ENCODE measurements at regions not wholly inside any gene's neighbourhood (a gene's known extent, or its start where the extent isn't known, plus 50 kb on each side); places are given as distances from the start of the nearest gene placed in this dataset.

GRCh38 chr10:113427811-113428558 is 124.9 kb upstream of the HABP2 start:
- Histone ChIP-seq H3K9me3 (no peaks in the 10 kb centered on the region), H3K4me3 (no peak overlapping the region), H3K4me1 (peaks cover 0 to 10% (median 0%) of the 10 kb centered on the region in 4 donors), H3K27me3 (peaks cover 18% of the 10 kb centered on the region), H3K27ac (no peak overlapping the region), H3K36me3 (no peaks in the 10 kb centered on the region)
- intact Hi-C loops (cut with DNase I; ENCODE audit: low total_unique reads) = no loop called here
- 82 to 93% methylated on average over 2 to 5 of the region's 5 CpGs for WGBS, 2 donors (ENCODE audit: low coverage in 1 of 2)
- TF ChIP-seq EP300 (IDR thresholded peaks at IDR 0.05; ENCODE audit: low read depth) (no peak), POLR2A (IDR thresholded peaks at IDR 0.05) (no peak), CTCF (IDR thresholded peaks at IDR 0.05) (no peak), POLR2AphosphoS5 (IDR thresholded peaks at IDR 0.05) (no peak)
- in situ Hi-C loops (cut with MboI; ENCODE audit: low pct_ligation_motif_present in 1 of 4, low pct_unique_long_range_greater_than_20kb in 1 of 4, low sequenced_read_pairs in 3 of 4) = no loop called here
- DNase-seq = no peak

GRCh38 chr10:113430634-113431397 is 122.0 kb upstream of the HABP2 start:
- no peak for DNase-seq
- in situ Hi-C loops (cut with MboI; ENCODE audit: low pct_ligation_motif_present in 1 of 4, low pct_unique_long_range_greater_than_20kb in 1 of 4, low sequenced_read_pairs in 3 of 4) = no loop called here
- Histone ChIP-seq H3K36me3 (no peaks in the 10 kb centered on the region), H3K27me3 (no peaks in the 10 kb centered on the region), H3K27ac (no peak overlapping the region), H3K9me3 (no peaks in the 10 kb centered on the region), H3K4me3 (no peak overlapping the region), H3K4me1 (no peaks in the 10 kb centered on the region)
- no peak for TF ChIP-seq EP300 (IDR thresholded peaks at IDR 0.05; ENCODE audit: low read depth)
- TF ChIP-seq POLR2A (IDR thresholded peaks at IDR 0.05) = no peak
- TF ChIP-seq CTCF (IDR thresholded peaks at IDR 0.05) = no peak
- no peak for TF ChIP-seq POLR2AphosphoS5 (IDR thresholded peaks at IDR 0.05)
- 33 to 87% methylated on average over 1 to 6 of the region's 6 CpGs for WGBS, 2 donors (ENCODE audit: low coverage in 1 of 2)
- intact Hi-C loops (cut with DNase I; ENCODE audit: low total_unique reads) = no loop called here

GRCh38 chr10:113431398-113432160 is 121.3 kb upstream of the HABP2 start:
- Histone ChIP-seq H3K27me3 (no peaks in the 10 kb centered on the region), H3K36me3 (no peaks in the 10 kb centered on the region), H3K4me3 (no peak overlapping the region), H3K27ac (no peak overlapping the region), H3K9me3 (no peaks in the 10 kb centered on the region), H3K4me1 (no peaks in the 10 kb centered on the region)
- intact Hi-C loops (cut with DNase I; ENCODE audit: low total_unique reads) = no loop called here
- in situ Hi-C loops (cut with MboI; ENCODE audit: low pct_ligation_motif_present in 1 of 4, low pct_unique_long_range_greater_than_20kb in 1 of 4, low sequenced_read_pairs in 3 of 4) = no loop called here
- no peak for TF ChIP-seq POLR2A (IDR thresholded peaks at IDR 0.05)
- TF ChIP-seq EP300 (IDR thresholded peaks at IDR 0.05; ENCODE audit: low read depth) = no peak
- no peak for TF ChIP-seq CTCF (IDR thresholded peaks at IDR 0.05)
- DNase-seq = no peak
- WGBS, 2 donors (ENCODE audit: low coverage in 1 of 2) = 79 to 80% methylated on average over 4 to 16 of the region's 16 CpGs

GRCh38 chr10:113433711-113434110 is 119.1 kb upstream of the HABP2 start:
- no peaks in the 10 kb centered on the region for H3K9me3 ChIP-seq
- TF ChIP-seq EP300 (IDR thresholded peaks at IDR 0.05; ENCODE audit: low read depth) = no peak
- TF ChIP-seq POLR2AphosphoS5 (IDR thresholded peaks at IDR 0.05) = no peak
- no peak for TF ChIP-seq CTCF (IDR thresholded peaks at IDR 0.05)
- TF ChIP-seq POLR2A (IDR thresholded peaks at IDR 0.05) = no peak
- no peaks in the 10 kb centered on the region for H3K36me3 ChIP-seq
- no peak overlapping the region for H3K27ac ChIP-seq
- H3K4me3 ChIP-seq = no peak overlapping the region
- H3K27me3 ChIP-seq = no peaks in the 10 kb centered on the region
- H3K4me1 ChIP-seq = no peaks in the 10 kb centered on the region
- no peak for DNase-seq
- intact Hi-C loops (cut with DNase I; ENCODE audit: low total_unique reads) = no loop called here
- 33 to 75% methylated on average over 2 of the region's 2 CpGs for WGBS, 2 donors (ENCODE audit: low coverage in 1 of 2)
- in situ Hi-C loops (cut with MboI; ENCODE audit: low pct_ligation_motif_present in 1 of 4, low pct_unique_long_range_greater_than_20kb in 1 of 4, low sequenced_read_pairs in 3 of 4) = no loop called here
